CD4-positive, alpha-beta T cell (primary cell): ENCODE measurements at regions not wholly inside any gene's neighbourhood (a gene's known extent, or its start where the extent isn't known, plus 50 kb on each side); places are given as distances from the start of the nearest gene placed in this dataset.
"Not testable (repeated sequence)": the region's sequence is repeated elsewhere in the genome, so short reads cannot be mapped to it uniquely, and the experiment has no call there.

Experiments used
- ATAC-seq: fragments of 200-7000 bp; cut with Tn5 transposase; one replicate; pipeline ENCODE4 v1.10.0; 2022; ENCODE audit warnings: mild to moderate bottlenecking; ENCODE audit not compliant: poor library complexity
- CTCF ChIA-PET: fragments of 350-600 bp; sonication (Branson Sonifier 250); formaldehyde crosslinking; loops from one replicate; lab custom pipeline; 2021; ENCODE audit warnings: antibody characterized with exemption, inconsistent platforms; lab: Charles Lee
- POLR2A ChIA-PET: fragments of 350-600 bp; sonication (Branson Sonifier 250); formaldehyde crosslinking; loops from one replicate; lab custom pipeline; 2021; ENCODE audit warnings: antibody characterized with exemption, inconsistent platforms; lab: Charles Lee
- DNase-seq, 14 experiments: peaks; one replicate each; pipeline ENCODE4 v3.0.0-alpha.2; 2013 to 2020; ENCODE audit warnings: mixed read lengths in 2 of 14
- H3K27ac ChIP-seq, 2 donors: one replicate each; pipeline versions ENCODE4 v1.5.1 to v1.7.0; 2013; ENCODE audit warnings: low read length in 2 of 2, low read depth in 1 of 2, mild to moderate bottlenecking in 1 of 2
- H3K27me3 ChIP-seq, 2 experiments: 1 replicate in 1 of 2; 2 replicates in 1 of 2; pipeline versions ENCODE4 v1.6.1 to v1.7.0; 2013; ENCODE audit warnings: low read length in 2 of 2, control low read depth in 1 of 2, mild to moderate bottlenecking in 1 of 2, moderate library complexity in 1 of 2; ENCODE audit not compliant: insufficient read depth in 2 of 2, control insufficient read depth in 1 of 2
- H3K36me3 ChIP-seq: one replicate; pipeline ENCODE4 v1.6.1; 2013; ENCODE audit warnings: low read length, control low read depth; ENCODE audit not compliant: insufficient read depth
- H3K4me1 ChIP-seq: one replicate; pipeline ENCODE4 v1.6.1; 2013; ENCODE audit warnings: low read length, control low read depth; ENCODE audit not compliant: insufficient read depth
- H3K4me3 ChIP-seq: one replicate; pipeline ENCODE4 v1.5.1; 2013; ENCODE audit warnings: mild to moderate bottlenecking, low read length, moderate library complexity
- H3K9me3 ChIP-seq, 2 experiments: 1 replicate in 1 of 2; 2 replicates in 1 of 2; pipeline versions ENCODE4 v1.6.1 to v1.7.0; 2013; ENCODE audit warnings: low read length in 2 of 2, mild to moderate bottlenecking in 2 of 2, control low read depth in 1 of 2, moderate library complexity in 1 of 2; ENCODE audit not compliant: control insufficient read depth in 1 of 2, insufficient read depth in 1 of 2
- H3K27ac Mint-ChIP-seq: one replicate; pipeline ENCODE4 v1.8.0; 2020; ENCODE audit warnings: mixed read lengths
- H3K27me3 Mint-ChIP-seq: one replicate; pipeline ENCODE4 v1.8.0; 2021; ENCODE audit warnings: mixed read lengths
- H3K36me3 Mint-ChIP-seq: one replicate; pipeline ENCODE4 v1.8.0; 2021; ENCODE audit warnings: low read depth, mixed read lengths
- H3K4me1 Mint-ChIP-seq: one replicate; pipeline ENCODE4 v1.8.0; 2021; ENCODE audit warnings: low read depth, mixed read lengths
- H3K4me3 Mint-ChIP-seq: one replicate; pipeline ENCODE4 v1.8.0; 2020; ENCODE audit warnings: mild to moderate bottlenecking, mixed read lengths
- H3K9me3 Mint-ChIP-seq: one replicate; pipeline ENCODE4 v1.8.0; 2020; ENCODE audit warnings: mixed read lengths
- CTCF ChIP-seq: fragments of 200-600 bp; IDR thresholded peaks from one replicate; pipeline ENCODE4 v1.8.0; 2022; ENCODE audit warnings: antibody characterized with exemption, mild to moderate bottlenecking
- intact Hi-C, 2 experiments: fragments of 100-400 bp; cut with DNase I in 1 of 2; cut with micrococcal nuclease in 1 of 2; formaldehyde crosslinking; loops; one replicate each; pipeline versions ENCODE4 v1.15.1 to v1.9.0; 2023 to 2025; cut with DNase I, micrococcal nuclease

DNA sequence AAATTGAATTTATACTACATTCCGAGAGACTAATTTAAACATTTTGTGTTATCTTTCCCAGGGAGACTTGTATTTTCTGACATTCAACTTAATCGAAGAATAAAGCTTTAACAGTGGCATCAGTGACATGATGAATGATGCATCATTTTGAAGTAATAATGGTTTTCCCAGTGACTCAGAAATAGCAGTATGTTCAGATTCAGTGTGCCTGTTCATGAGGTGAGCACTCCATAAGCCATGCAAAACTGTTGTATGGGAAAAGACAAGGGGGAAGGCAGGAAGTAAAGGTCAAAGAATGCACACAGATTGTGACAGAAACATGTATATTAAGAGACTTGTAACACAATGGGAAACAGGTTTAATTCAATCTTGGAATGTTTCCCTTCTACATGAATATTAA, 1348.2 kb upstream of the GJE1 start:
- Mint-ChIP-seq H3K4me3 (no peak overlapping the region), H3K36me3 (no peaks in the 10 kb centered on the region), H3K27ac (no peak overlapping the region), H3K9me3 (no peaks in the 10 kb centered on the region), H3K4me1 (no peaks in the 10 kb centered on the region), H3K27me3 (no peaks in the 10 kb centered on the region)
- Histone ChIP-seq H3K4me3 (no peak overlapping the region), H3K36me3 (no peaks in the 10 kb centered on the region), H3K27ac (no peak overlapping the region), H3K4me1 (no peaks in the 10 kb centered on the region), H3K27me3 (no peaks in the 10 kb centered on the region), H3K9me3 (no peaks in the 10 kb centered on the region)
- ChIA-PET CTCF (no interaction called here), POLR2A (no interaction called here)
- intact Hi-C loops = no loop called here
- ATAC-seq (no peak), DNase-seq (no peak)
- no peak for TF ChIP-seq CTCF

GRCh38 chr6:140783504-140783903, 1349.2 kb upstream of the GJE1 start:
- H3K27ac Mint-ChIP-seq, H3K36me3 Mint-ChIP-seq, ATAC-seq, H3K27ac ChIP-seq, H3K4me3 ChIP-seq, H3K36me3 ChIP-seq, POLR2A ChIA-PET, H3K4me3 Mint-ChIP-seq, H3K27me3 ChIP-seq, H3K27me3 Mint-ChIP-seq, H3K9me3 Mint-ChIP-seq, CTCF ChIA-PET, intact Hi-C loops, DNase-seq, H3K4me1 Mint-ChIP-seq, H3K9me3 ChIP-seq, H3K4me1 ChIP-seq: not testable (repeated sequence)

GRCh38 chr6:140782941-140783340, 1349.8 kb upstream of the GJE1 start:
- H3K4me3 Mint-ChIP-seq = no peak overlapping the region
- Histone ChIP-seq H3K4me1 (no peaks in the 10 kb centered on the region), H3K9me3 (no peaks in the 10 kb centered on the region), H3K27ac (no peak overlapping the region), H3K27me3 (no peaks in the 10 kb centered on the region), H3K4me3 (no peak overlapping the region), H3K36me3 (no peaks in the 10 kb centered on the region)
- no peaks in the 10 kb centered on the region for H3K4me1 Mint-ChIP-seq
- ChIA-PET POLR2A (no interaction called here), CTCF (no interaction called here)
- no peaks in the 10 kb centered on the region for H3K27me3 Mint-ChIP-seq
- no peaks in the 10 kb centered on the region for H3K36me3 Mint-ChIP-seq
- no peak for DNase-seq
- no peaks in the 10 kb centered on the region for H3K9me3 Mint-ChIP-seq
- TF ChIP-seq CTCF = no peak
- ATAC-seq = no peak
- H3K27ac Mint-ChIP-seq = no peak overlapping the region
- intact Hi-C loops = no loop called here

GRCh38 chr6:140779991-140780596, 1352.6 kb upstream of the GJE1 start:
- H3K27me3 ChIP-seq = no peaks in the 10 kb centered on the region
- Mint-ChIP-seq H3K27me3 (no peaks in the 10 kb centered on the region), H3K4me3 (no peak overlapping the region), H3K4me1 (no peaks in the 10 kb centered on the region), H3K27ac (no peak overlapping the region), H3K36me3 (no peaks in the 10 kb centered on the region), H3K9me3 (no peaks in the 10 kb centered on the region)
- DNase-seq (no peak), ATAC-seq (no peak)
- intact Hi-C loops = no loop called here
- no peaks in the 10 kb centered on the region for H3K4me1 ChIP-seq
- CTCF ChIA-PET = no interaction called here
- H3K4me3 ChIP-seq = no peak overlapping the region
- TF ChIP-seq CTCF = no peak
- H3K36me3 ChIP-seq = no peaks in the 10 kb centered on the region
- no peaks in the 10 kb centered on the region for H3K9me3 ChIP-seq
- H3K27ac ChIP-seq = no peak overlapping the region
- POLR2A ChIA-PET = no interaction called here
